ENCODE measurements at regions not wholly inside any gene's neighbourhood (a gene's known extent, or its start where the extent isn't known, plus 50 kb on each side); places are given as distances from the start of the nearest gene placed in this dataset.

GRCh38 chr12:126312457-126312856 lies 1247.2 kb downstream of the AACS start:
- Histone ChIP-seq H4K20me1 (ENCODE audit: low read depth) (no peaks in the 10 kb centered on the region), H2AFZ (replicated peaks) (no peak overlapping the region), H3F3A (ENCODE audit: low read depth) (no peaks in the 10 kb centered on the region), H3K4me1 (no peaks in the 10 kb centered on the region), H3K27ac (no peak overlapping the region), H3K79me2 (ENCODE audit: low read depth) (no peaks in the 10 kb centered on the region), H3K9ac (no peak overlapping the region), H3K4me3 (no peak overlapping the region), H3K4me2 (no peak overlapping the region), H3K36me3 (no peaks in the 10 kb centered on the region), H3K27me3 (no peaks in the 10 kb centered on the region), H3K9me3 (ENCODE audit: low read depth) (no peaks in the 10 kb centered on the region)
- Mint-ChIP-seq H3K4me3 (no peak overlapping the region), H3K4me1 (no peaks in the 10 kb centered on the region), H3K27me3 (ENCODE audit: insufficient read depth, low read depth) (no peaks in the 10 kb centered on the region), H3K36me3 (no peaks in the 10 kb centered on the region), H3K27ac (no peak overlapping the region), H3K9me3 (no peaks in the 10 kb centered on the region)
- no peak for TF ChIP-seq EZH2phosphoT487 (IDR thresholded peaks at IDR 0.05)
- TF ChIP-seq CTCF (IDR thresholded peaks at IDR 0.05) = no peak
- TF ChIP-seq EZH2 (IDR thresholded peaks at IDR 0.05) = no peak
- DNase-seq (ENCODE audit: low spot score) = no peak

GRCh38 chr12:126316411-126316810 lies 1251.2 kb downstream of the AACS start:
- no peaks in the 10 kb centered on the region for H4K20me1 ChIP-seq (ENCODE audit: low read depth)
- Mint-ChIP-seq H3K27me3 (ENCODE audit: insufficient read depth, low read depth) (no peaks in the 10 kb centered on the region), H3K27ac (no peak overlapping the region), H3K4me1 (no peaks in the 10 kb centered on the region), H3K4me3 (no peak overlapping the region), H3K9me3 (peaks cover 4% of the 10 kb centered on the region), H3K36me3 (no peaks in the 10 kb centered on the region)
- no peak overlapping the region for H2AFZ ChIP-seq (replicated peaks)
- H3K36me3 ChIP-seq = no peaks in the 10 kb centered on the region
- H3K27ac ChIP-seq = no peak overlapping the region
- no peaks in the 10 kb centered on the region for H3K27me3 ChIP-seq
- no peaks in the 10 kb centered on the region for H3F3A ChIP-seq (ENCODE audit: low read depth)
- no peaks in the 10 kb centered on the region for H3K4me1 ChIP-seq
- H3K4me3 ChIP-seq = no peak overlapping the region
- no peak overlapping the region for H3K9ac ChIP-seq
- no peak overlapping the region for H3K4me2 ChIP-seq
- H3K9me3 ChIP-seq (ENCODE audit: low read depth) = no peaks in the 10 kb centered on the region
- no peaks in the 10 kb centered on the region for H3K79me2 ChIP-seq (ENCODE audit: low read depth)
- TF ChIP-seq EZH2phosphoT487 (IDR thresholded peaks at IDR 0.05) (no peak), CTCF (IDR thresholded peaks at IDR 0.05) (no peak), EZH2 (IDR thresholded peaks at IDR 0.05) (no peak)
- DNase-seq (ENCODE audit: low spot score) = no peak

GRCh38 chr12:126337556-126338441 lies 1272.6 kb downstream of the AACS start:
- H3K27me3 ChIP-seq = no peaks in the 10 kb centered on the region
- H3K9me3 Mint-ChIP-seq = peaks cover 8% of the 10 kb centered on the region
- no peaks in the 10 kb centered on the region for H4K20me1 ChIP-seq (ENCODE audit: low read depth)
- peaks cover 6% of the 10 kb centered on the region for H3K27me3 Mint-ChIP-seq (ENCODE audit: insufficient read depth, low read depth)
- no peak overlapping the region for H3K4me2 ChIP-seq
- no peak overlapping the region for H2AFZ ChIP-seq (replicated peaks)
- no peaks in the 10 kb centered on the region for H3K36me3 Mint-ChIP-seq
- no peaks in the 10 kb centered on the region for H3K36me3 ChIP-seq
- no peaks in the 10 kb centered on the region for H3K9me3 ChIP-seq (ENCODE audit: low read depth)
- DNase-seq (ENCODE audit: low spot score) = no peak
- H3K4me1 Mint-ChIP-seq = peaks cover 5% of the 10 kb centered on the region
- H3K4me3 Mint-ChIP-seq = no peak overlapping the region
- H3K27ac ChIP-seq = no peak overlapping the region
- no peaks in the 10 kb centered on the region for H3F3A ChIP-seq (ENCODE audit: low read depth)
- H3K9ac ChIP-seq = no peak overlapping the region
- no peak overlapping the region for H3K4me3 ChIP-seq
- no peak overlapping the region for H3K27ac Mint-ChIP-seq
- no peaks in the 10 kb centered on the region for H3K4me1 ChIP-seq
- TF ChIP-seq EZH2 (IDR thresholded peaks at IDR 0.05) = no peak
- TF ChIP-seq EZH2phosphoT487 (IDR thresholded peaks at IDR 0.05) = no peak
- no peak for TF ChIP-seq CTCF (IDR thresholded peaks at IDR 0.05)
- H3K79me2 ChIP-seq (ENCODE audit: low read depth) = no peaks in the 10 kb centered on the region
